Endodermal cell (in vitro differentiated cells): ENCODE measurements at regions not wholly inside any gene's neighbourhood (a gene's known extent, or its start where the extent isn't known, plus 50 kb on each side); places are given as distances from the start of the nearest gene placed in this dataset.

ENCODE experiments used
- DNase-seq: peaks from one replicate; pipeline ENCODE4 v3.0.0-alpha.2; 2017
- H3K27ac ChIP-seq: 2 replicates; pipeline ENCODE4 v1.5.1; 2013; ENCODE audit warnings: mild to moderate bottlenecking, low read depth, low read length, moderate library complexity
- H3K27me3 ChIP-seq: 2 replicates; pipeline ENCODE4 v1.6.1; 2013; ENCODE audit warnings: mild to moderate bottlenecking, low read length, moderate library complexity; ENCODE audit not compliant: insufficient read depth, control insufficient read depth, poor library complexity, severe bottlenecking
- H3K36me3 ChIP-seq: 2 replicates; pipeline ENCODE4 v1.7.0; 2013; ENCODE audit warnings: mild to moderate bottlenecking, low read length, moderate library complexity; ENCODE audit not compliant: control insufficient read depth, insufficient read depth
- H3K4me1 ChIP-seq: one replicate; pipeline ENCODE4 v1.7.0; 2013; ENCODE audit warnings: low read length; ENCODE audit not compliant: control insufficient read depth, insufficient read depth
- H3K4me3 ChIP-seq: 2 replicates; pipeline ENCODE4 v1.5.1; 2013; ENCODE audit warnings: mild to moderate bottlenecking, low read length, moderate library complexity
- H3K9ac ChIP-seq: 2 replicates; pipeline ENCODE4 v1.6.1; 2013; ENCODE audit warnings: mild to moderate bottlenecking, low read length, moderate library complexity; ENCODE audit not compliant: poor library complexity, severe bottlenecking; ENCODE audit errors: extremely low read depth
- H3K9me3 ChIP-seq: 2 replicates; pipeline ENCODE4 v1.6.1; 2013; ENCODE audit warnings: mild to moderate bottlenecking, low read length, moderate library complexity; ENCODE audit not compliant: control insufficient read depth
- H3K27ac Mint-ChIP-seq: 2 replicates; pipeline ENCODE4 v1.8.0; 2020; ENCODE audit warnings: mixed read lengths
- H3K27me3 Mint-ChIP-seq: 2 replicates; pipeline ENCODE4 v1.8.0; 2021; ENCODE audit warnings: mild to moderate bottlenecking, mixed read lengths; ENCODE audit not compliant: insufficient read depth
- H3K36me3 Mint-ChIP-seq: 2 replicates; pipeline ENCODE4 v1.8.0; 2020; ENCODE audit warnings: low read depth, mixed read lengths
- H3K4me1 Mint-ChIP-seq: 2 replicates; pipeline ENCODE4 v1.8.0; 2020; ENCODE audit warnings: mixed read lengths
- H3K4me3 Mint-ChIP-seq: 2 replicates; pipeline ENCODE4 v1.8.0; 2020; ENCODE audit warnings: mild to moderate bottlenecking, moderate library complexity, mixed read lengths
- H3K9me3 Mint-ChIP-seq: 2 replicates; pipeline ENCODE4 v1.8.0; 2020; ENCODE audit warnings: mild to moderate bottlenecking, mixed read lengths
- WGBS, 2 experiments: methylation state at CpG; one replicate each; pipeline versions ENCODE4 v1.1.5 to v1.1.7; 2013; ENCODE audit warnings: missing lambda C conversion rate in 2 of 2, mixed read lengths in 1 of 2; ENCODE audit not compliant: insufficient coverage in 1 of 2, insufficient read length in 1 of 2; 5-methylcytosine and 5-hydroxymethylcytosine counted together
- TF ChIP-seq, protein P1 (sequence below): fragments of 200-600 bp; sonication (generic); conservative IDR thresholded peaks from 2 replicates; pipeline ENCODE4 v1.5.0; 2021; ENCODE audit warnings: antibody characterized with exemption, mild to moderate bottlenecking

DNA sequence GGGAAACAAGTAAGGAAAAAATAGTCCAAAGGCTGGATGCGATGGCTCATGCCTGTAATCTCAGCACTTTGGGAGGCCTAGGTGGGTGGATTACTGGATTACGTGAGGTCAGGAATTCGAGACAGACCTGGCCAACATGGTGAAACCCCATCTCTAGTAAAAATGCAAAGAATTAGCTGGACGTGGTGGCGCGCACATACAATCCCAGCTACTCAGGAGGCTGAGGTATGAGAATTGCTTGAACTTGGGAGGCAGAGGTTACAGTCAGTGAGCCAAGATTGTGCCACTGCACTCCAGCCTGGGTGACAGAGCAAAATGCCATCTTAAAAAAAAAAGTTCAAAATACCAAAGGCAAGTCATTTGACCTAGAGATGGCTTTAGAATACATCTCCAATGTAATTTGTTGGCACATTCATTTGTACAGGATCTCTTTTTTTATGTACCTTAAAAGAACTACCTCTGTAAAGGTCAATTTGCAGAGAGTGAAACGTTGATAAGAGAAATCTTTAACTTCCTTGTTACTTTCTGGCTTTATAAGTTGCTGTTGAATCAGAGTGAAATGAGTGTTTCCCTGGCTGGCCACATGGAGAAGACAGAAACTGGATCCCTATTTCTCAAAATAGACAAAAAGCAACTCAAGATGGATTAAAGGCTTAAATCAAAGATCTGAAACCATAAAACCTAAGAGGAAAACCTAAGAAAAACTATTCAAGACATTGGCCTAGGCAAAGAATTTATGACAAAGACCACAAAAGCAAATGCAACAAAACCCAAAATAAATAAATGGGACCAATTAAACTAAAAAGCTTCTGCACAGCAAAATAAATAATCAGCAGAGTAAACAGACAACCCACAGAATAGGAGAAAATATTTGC is 260.7 kb downstream of the KLF6 start:
- Mint-ChIP-seq H3K27me3 (no peaks in the 10 kb centered on the region), H3K36me3 (no peaks in the 10 kb centered on the region), H3K27ac (no peak overlapping the region), H3K4me3 (no peak overlapping the region), H3K9me3 (no peaks in the 10 kb centered on the region), H3K4me1 (no peaks in the 10 kb centered on the region)
- no peak overlapping the region for H3K27ac ChIP-seq
- no peaks in the 10 kb centered on the region for H3K9me3 ChIP-seq
- H3K27me3 ChIP-seq: no peaks in the 10 kb centered on the region
- no peak for DNase-seq
- WGBS, 2 experiments: 94% methylated on average over 5 to 7 of the region's 7 CpGs
- H3K36me3 ChIP-seq: no peaks in the 10 kb centered on the region
- H3K4me1 ChIP-seq: no peaks in the 10 kb centered on the region
- no peak overlapping the region for H3K4me3 ChIP-seq
- H3K9ac ChIP-seq: no peak overlapping the region
- TF ChIP-seq, protein P1, sequence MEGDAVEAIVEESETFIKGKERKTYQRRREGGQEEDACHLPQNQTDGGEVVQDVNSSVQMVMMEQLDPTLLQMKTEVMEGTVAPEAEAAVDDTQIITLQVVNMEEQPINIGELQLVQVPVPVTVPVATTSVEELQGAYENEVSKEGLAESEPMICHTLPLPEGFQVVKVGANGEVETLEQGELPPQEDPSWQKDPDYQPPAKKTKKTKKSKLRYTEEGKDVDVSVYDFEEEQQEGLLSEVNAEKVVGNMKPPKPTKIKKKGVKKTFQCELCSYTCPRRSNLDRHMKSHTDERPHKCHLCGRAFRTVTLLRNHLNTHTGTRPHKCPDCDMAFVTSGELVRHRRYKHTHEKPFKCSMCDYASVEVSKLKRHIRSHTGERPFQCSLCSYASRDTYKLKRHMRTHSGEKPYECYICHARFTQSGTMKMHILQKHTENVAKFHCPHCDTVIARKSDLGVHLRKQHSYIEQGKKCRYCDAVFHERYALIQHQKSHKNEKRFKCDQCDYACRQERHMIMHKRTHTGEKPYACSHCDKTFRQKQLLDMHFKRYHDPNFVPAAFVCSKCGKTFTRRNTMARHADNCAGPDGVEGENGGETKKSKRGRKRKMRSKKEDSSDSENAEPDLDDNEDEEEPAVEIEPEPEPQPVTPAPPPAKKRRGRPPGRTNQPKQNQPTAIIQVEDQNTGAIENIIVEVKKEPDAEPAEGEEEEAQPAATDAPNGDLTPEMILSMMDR: no peak

GRCh38 chr10:3523309-3524050 is 261.5 kb downstream of the KLF6 start:
- no peak overlapping the region for H3K27ac ChIP-seq
- Mint-ChIP-seq H3K27me3 (no peaks in the 10 kb centered on the region), H3K36me3 (no peaks in the 10 kb centered on the region), H3K27ac (no peak overlapping the region), H3K9me3 (no peaks in the 10 kb centered on the region), H3K4me1 (no peaks in the 10 kb centered on the region), H3K4me3 (no peak overlapping the region)
- TF ChIP-seq, protein P1: no peak
- H3K9me3 ChIP-seq: no peaks in the 10 kb centered on the region
- H3K4me3 ChIP-seq: no peak overlapping the region
- no peaks in the 10 kb centered on the region for H3K27me3 ChIP-seq
- no peaks in the 10 kb centered on the region for H3K4me1 ChIP-seq
- H3K9ac ChIP-seq: no peak overlapping the region
- no peaks in the 10 kb centered on the region for H3K36me3 ChIP-seq
- DNase-seq: no peak
- WGBS, 2 experiments: 94 to 96% methylated on average over 8 to 13 of the region's 13 CpGs

- Mint-ChIP-seq H3K4me1 (no peaks in the 10 kb centered on the region), H3K9me3 (peaks cover 7% of the 10 kb centered on the region), H3K4me3 (no peak overlapping the region), H3K27ac (no peak overlapping the region), H3K36me3 (no peaks in the 10 kb centered on the region), H3K27me3 (no peaks in the 10 kb centered on the region)
- no peak overlapping the region for H3K9ac ChIP-seq
- TF ChIP-seq, protein P1: no peak
- 94 to 99% methylated on average over 13 to 15 of the region's 15 CpGs for WGBS, 2 experiments
- no peak for DNase-seq
- peaks cover 9% of the 10 kb centered on the region for H3K9me3 ChIP-seq
- no peak overlapping the region for H3K4me3 ChIP-seq
- peak overlapping the region; percentile 61 for H3K27ac ChIP-seq
- H3K27me3 ChIP-seq: no peaks in the 10 kb centered on the region
- H3K4me1 ChIP-seq: no peaks in the 10 kb centered on the region
- H3K36me3 ChIP-seq: no peaks in the 10 kb centered on the region
Observed at GRCh38 chr10:3516923-3517255, 268.1 kb downstream of the KLF6 start.
